H1 (cell line): ENCODE measurements at regions not wholly inside any gene's neighbourhood (a gene's known extent, or its start where the extent isn't known, plus 50 kb on each side); places are given as distances from the start of the nearest gene placed in this dataset.

Experiments
- CTCF ChIA-PET: fragments of 300-600 bp; sonication (Branson Sonifier 250); formaldehyde crosslinking; loops from one replicate; lab custom pipeline; 2021; ENCODE audit not compliant: partially characterized antibody; lab: Charles Lee
- POLR2A ChIA-PET: fragments of 300-600 bp; sonication (Branson Sonifier 250); formaldehyde crosslinking; loops from one replicate; lab custom pipeline; 2021; ENCODE audit warnings: inconsistent platforms; ENCODE audit not compliant: partially characterized antibody; lab: Charles Lee
- DNase-seq, 2 experiments: peaks; one replicate each; pipeline versions ENCODE4 v3.0.0 to v3.0.0-alpha.2; 2010 to 2022; ENCODE audit warnings: low spot score in 2 of 2, low read depth in 1 of 2, mixed read lengths in 1 of 2
- FAIRE-seq: peaks from 2 replicates; lab custom pipeline; 2011; peaks lifted over from hg19 to GRCh38; lab: Jason Lieb, UNC
- H2AFZ ChIP-seq: 2 replicates; pipeline ENCODE4 v1.8.1; 2012; ENCODE audit warnings: low read length, inconsistent platforms
- H2AK5ac ChIP-seq: 2 replicates; pipeline ENCODE4 v1.6.1; 2013; ENCODE audit warnings: low read depth, low read length
- H2BK120ac ChIP-seq: replicated peaks from 2 replicates; pipeline ENCODE3; 2013; ENCODE audit warnings: low read depth, low read length, inconsistent platforms
- H2BK12ac ChIP-seq: 2 replicates; pipeline ENCODE4 v1.6.1; 2013; ENCODE audit warnings: low read depth, low read length
- H2BK15ac ChIP-seq: 2 replicates; pipeline ENCODE4 v1.6.1; 2013; ENCODE audit warnings: low read length
- H2BK20ac ChIP-seq: 2 replicates; pipeline ENCODE4 v1.6.1; 2013; ENCODE audit warnings: low read length
- H2BK5ac ChIP-seq: 2 replicates; pipeline ENCODE4 v1.6.1; 2013; ENCODE audit warnings: low read depth, low read length
- H3K14ac ChIP-seq: 2 replicates; pipeline ENCODE4 v1.6.1; 2013; ENCODE audit warnings: inconsistent platforms; ENCODE audit not compliant: insufficient read length
- H3K18ac ChIP-seq: 2 replicates; pipeline ENCODE4 v1.6.1; 2013; ENCODE audit warnings: low read length; ENCODE audit errors: extremely low read depth
- H3K23ac ChIP-seq: 2 replicates; pipeline ENCODE4 v1.6.1; 2013; ENCODE audit warnings: inconsistent platforms; ENCODE audit not compliant: insufficient read length
- H3K23me2 ChIP-seq: 2 replicates; pipeline ENCODE4 v1.6.1; 2013; ENCODE audit warnings: low read depth, low read length
- H3K27ac ChIP-seq: 2 replicates; pipeline ENCODE4 v1.6.1; 2011; ENCODE audit warnings: low read depth, low read length, inconsistent platforms
- H3K27me3 ChIP-seq, 4 experiments: replicated peaks in 1 of 4; 1 replicate in 1 of 4; 2 replicates in 3 of 4; pipeline versions ENCODE4 v1.6.1 to v1.8.1; 2011 to 2013; ENCODE audit warnings: low read length in 3 of 4, mild to moderate bottlenecking in 3 of 4, inconsistent platforms in 2 of 4, mixed read lengths in 2 of 4, moderate library complexity in 1 of 4; ENCODE audit not compliant: control insufficient read depth in 3 of 4, insufficient read depth in 3 of 4; ENCODE audit errors: extremely low read depth in 1 of 4
- H3K36me3 ChIP-seq, 4 experiments: 2 replicates each; pipeline versions ENCODE4 v1.6.1 to v1.8.1; 2011 to 2013; ENCODE audit warnings: mild to moderate bottlenecking in 4 of 4, low read length in 3 of 4, moderate library complexity in 2 of 4, control low read depth in 1 of 4, inconsistent platforms in 1 of 4; ENCODE audit not compliant: insufficient read depth in 4 of 4, control insufficient read depth in 2 of 4
- H3K4ac ChIP-seq: replicated peaks from 2 replicates; pipeline ENCODE3; 2013; ENCODE audit warnings: low read length, low read depth, mixed read lengths, inconsistent platforms; ENCODE audit not compliant: insufficient read length
- H3K4me1 ChIP-seq, 4 experiments: replicated peaks in 1 of 4; 1 replicate in 1 of 4; 2 replicates in 3 of 4; pipeline versions ENCODE4 v1.6.1 to v1.8.1; 2011 to 2013; ENCODE audit warnings: low read length in 3 of 4, inconsistent platforms in 2 of 4, mixed read lengths in 1 of 4; ENCODE audit not compliant: insufficient read depth in 4 of 4, control insufficient read depth in 3 of 4
- H3K4me2 ChIP-seq, 2 experiments: 2 replicates each; pipeline versions ENCODE4 v1.6.1 to v1.8.1; 2011 to 2013; ENCODE audit warnings: low read depth in 2 of 2, low read length in 2 of 2, control low read depth in 1 of 2, inconsistent platforms in 1 of 2, mild to moderate bottlenecking in 1 of 2; ENCODE audit not compliant: insufficient read depth in 1 of 2
- H3K4me3 ChIP-seq, 4 experiments: fragments of 200-600, 300-600 bp in 1 of 4; sonication (generic), shearing (Covaris generic), sonication (Bioruptor Twin) in 1 of 4; 2 replicates each; pipeline versions ENCODE4 v1.5.1 to v1.8.1; 2011 to 2016; ENCODE audit warnings: low read length in 4 of 4, low read depth in 3 of 4, control low read depth in 2 of 4, inconsistent platforms in 2 of 4, mild to moderate bottlenecking in 2 of 4, mixed read lengths in 1 of 4, moderate library complexity in 1 of 4; ENCODE audit not compliant: insufficient read depth in 2 of 4; ENCODE audit errors: extremely low read depth in 1 of 4
- H3K56ac ChIP-seq: replicated peaks from 2 replicates; pipeline ENCODE3; 2013; ENCODE audit warnings: low read depth, mild to moderate bottlenecking, mixed read lengths, low read length, inconsistent platforms; ENCODE audit not compliant: insufficient read length
- H3K79me1 ChIP-seq: 2 replicates; pipeline ENCODE4 v1.6.1; 2013; ENCODE audit warnings: low read depth, low read length, control low read depth
- H3K79me2 ChIP-seq, 2 experiments: 2 replicates each; pipeline versions ENCODE4 v1.6.1 to v1.8.1; 2012 to 2013; ENCODE audit warnings: low read length in 2 of 2, mild to moderate bottlenecking in 2 of 2, inconsistent platforms in 1 of 2; ENCODE audit not compliant: insufficient read depth in 2 of 2, control insufficient read depth in 1 of 2
- H3K9ac ChIP-seq, 4 experiments: replicated peaks in 1 of 4; 1 replicate in 1 of 4; 2 replicates in 3 of 4; pipeline versions ENCODE4 v1.6.1 to v1.8.1; 2011 to 2013; ENCODE audit warnings: low read depth in 3 of 4, low read length in 3 of 4, control low read depth in 2 of 4, mild to moderate bottlenecking in 2 of 4, moderate library complexity in 2 of 4, inconsistent platforms in 1 of 4; ENCODE audit errors: extremely low read depth in 1 of 4
- H3K9me3 ChIP-seq, 2 experiments: 2 replicates each; pipeline versions ENCODE4 v1.6.1 to v1.8.1; 2012 to 2013; ENCODE audit warnings: mild to moderate bottlenecking in 2 of 2, moderate library complexity in 2 of 2, control low read depth in 1 of 2, inconsistent platforms in 1 of 2, low read depth in 1 of 2, low read length in 1 of 2, mixed read lengths in 1 of 2; ENCODE audit not compliant: insufficient read depth in 2 of 2
- H4K20me1 ChIP-seq, 2 experiments: replicated peaks in 1 of 2; 2 replicates each; pipeline versions ENCODE3 to v1.8.1; 2011 to 2013; ENCODE audit warnings: inconsistent platforms in 2 of 2, low read length in 2 of 2, mild to moderate bottlenecking in 1 of 2; ENCODE audit not compliant: insufficient read depth in 2 of 2, control insufficient read depth in 1 of 2
- H4K5ac ChIP-seq: 2 replicates; pipeline ENCODE4 v1.6.1; 2013; ENCODE audit warnings: low read length, low read depth, mixed read lengths, inconsistent platforms; ENCODE audit not compliant: insufficient read length
- H4K8ac ChIP-seq: 2 replicates; pipeline ENCODE4 v1.8.0; 2013; ENCODE audit warnings: mild to moderate bottlenecking, moderate library complexity, low read length, inconsistent platforms; ENCODE audit not compliant: insufficient read depth; ENCODE audit errors: extremely low read depth
- H4K91ac ChIP-seq: replicated peaks from 2 replicates; pipeline ENCODE3; 2013; ENCODE audit warnings: low read length, mixed read lengths, inconsistent platforms; ENCODE audit not compliant: insufficient read length
- BCL11A ChIP-seq, 2 experiments: IDR thresholded peaks; one replicate each; pipeline ENCODE4 v1.6.1; 2011; ENCODE audit warnings: low read depth in 2 of 2, low read length in 2 of 2, mild to moderate bottlenecking in 2 of 2
- EP300 ChIP-seq, 2 experiments: IDR thresholded peaks; 1 replicate in 1 of 2; 2 replicates in 1 of 2; pipeline ENCODE4 v1.6.1; 2011 to 2012; ENCODE audit warnings: low read depth in 2 of 2, low read length in 2 of 2, mild to moderate bottlenecking in 2 of 2, borderline replicate concordance in 1 of 2, inconsistent platforms in 1 of 2, moderate library complexity in 1 of 2
- SAP30 ChIP-seq: fragments of 300-600 bp; sonication (generic); IDR thresholded peaks from 2 replicates; pipeline ENCODE4 v1.7.1; 2012; ENCODE audit warnings: low read length, moderate library complexity, mild to moderate bottlenecking, inconsistent platforms; ENCODE audit not compliant: insufficient read depth, insufficient replicate concordance
- TAF7 ChIP-seq: optimal IDR thresholded peaks from 2 replicates; pipeline ENCODE3; 2011; ENCODE audit warnings: low read depth, mild to moderate bottlenecking, inconsistent platforms, low read length, moderate library complexity, borderline replicate concordance
- WGBS, 2 experiments: shearing (Covaris generic) in 1 of 2; methylation state at CpG; one replicate each; pipeline versions ENCODE4 v1.1.6 to v1.1.7; 2013 to 2015; ENCODE audit warnings: low lambda C conversion rate in 2 of 2, mixed read lengths in 2 of 2, inconsistent platforms in 1 of 2, low coverage in 1 of 2, missing lambda C conversion rate in 1 of 2; ENCODE audit not compliant: insufficient replicate concordance in 2 of 2, insufficient coverage in 1 of 2, insufficient read length in 1 of 2; ENCODE audit errors: extremely low coverage in 1 of 2, missing lambda C conversion rate in 1 of 2; 5-methylcytosine and 5-hydroxymethylcytosine counted together
- TF ChIP-seq, protein P1 (sequence below): IDR thresholded peaks from 2 replicates; pipeline ENCODE4 v1.6.1; 2012; ENCODE audit warnings: low read length, inconsistent platforms

DNA sequence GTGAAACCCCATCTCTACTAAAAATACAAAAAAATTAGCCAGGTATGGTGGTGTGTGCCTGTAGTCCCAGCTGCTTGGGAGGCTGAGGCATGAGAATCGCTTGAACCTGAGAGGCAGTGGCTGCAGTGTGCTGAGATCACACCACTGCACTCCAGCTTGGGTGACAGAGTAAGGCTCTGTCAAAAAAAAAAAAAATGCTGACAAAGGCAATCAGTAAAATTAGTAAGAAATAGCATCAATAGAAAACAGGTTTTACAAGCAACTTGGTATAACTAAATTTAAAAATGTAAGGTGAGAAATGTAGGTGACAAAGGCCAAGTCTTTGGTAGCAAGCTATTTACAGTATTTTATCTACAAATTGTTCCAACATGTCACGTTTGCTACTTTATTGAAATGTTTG is 421.4 kb upstream of the RGPD4 start:
- TF ChIP-seq SAP30 (no peak), TAF7 (no peak), BCL11A (IDR thresholded peaks at IDR 0.05; ENCODE audit: low read depth in 2 of 2, low read length in 2 of 2) (no peak), EP300 (IDR thresholded peaks at IDR 0.05; ENCODE audit: borderline replicate concordance in 1 of 2, low read depth in 2 of 2, low read length in 2 of 2) (no peak)
- TF ChIP-seq, protein P1, sequence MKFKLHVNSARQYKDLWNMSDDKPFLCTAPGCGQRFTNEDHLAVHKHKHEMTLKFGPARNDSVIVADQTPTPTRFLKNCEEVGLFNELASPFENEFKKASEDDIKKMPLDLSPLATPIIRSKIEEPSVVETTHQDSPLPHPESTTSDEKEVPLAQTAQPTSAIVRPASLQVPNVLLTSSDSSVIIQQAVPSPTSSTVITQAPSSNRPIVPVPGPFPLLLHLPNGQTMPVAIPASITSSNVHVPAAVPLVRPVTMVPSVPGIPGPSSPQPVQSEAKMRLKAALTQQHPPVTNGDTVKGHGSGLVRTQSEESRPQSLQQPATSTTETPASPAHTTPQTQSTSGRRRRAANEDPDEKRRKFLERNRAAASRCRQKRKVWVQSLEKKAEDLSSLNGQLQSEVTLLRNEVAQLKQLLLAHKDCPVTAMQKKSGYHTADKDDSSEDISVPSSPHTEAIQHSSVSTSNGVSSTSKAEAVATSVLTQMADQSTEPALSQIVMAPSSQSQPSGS, result no peak
- H3K4me3 ChIP-seq, result no peak overlapping the region
- no peak overlapping the region for H3K4ac ChIP-seq
- no peak overlapping the region for H3K18ac ChIP-seq
- H3K14ac ChIP-seq, result no peak overlapping the region
- H3K4me2 ChIP-seq, result no peak overlapping the region
- H3K79me2 ChIP-seq, result no peaks in the 10 kb centered on the region
- no peak overlapping the region for H3K9ac ChIP-seq
- no peak overlapping the region for H3K27ac ChIP-seq
- DNase-seq, result no peak
- H2BK5ac ChIP-seq, result no peak overlapping the region
- POLR2A ChIA-PET, result no interaction called here
- H3K23me2 ChIP-seq, result no peaks in the 10 kb centered on the region
- no peak overlapping the region for H2AFZ ChIP-seq
- H3K27me3 ChIP-seq, result no peaks in the 10 kb centered on the region
- no peak overlapping the region for H2BK15ac ChIP-seq
- H2BK12ac ChIP-seq, result no peak overlapping the region
- H2AK5ac ChIP-seq, result no peak overlapping the region
- H4K91ac ChIP-seq, result no peak overlapping the region
- no peak overlapping the region for H2BK20ac ChIP-seq
- CTCF ChIA-PET, result no interaction called here
- no peak overlapping the region for H4K5ac ChIP-seq
- no peaks in the 10 kb centered on the region for H3K9me3 ChIP-seq
- H3K23ac ChIP-seq, result no peak overlapping the region
- H4K8ac ChIP-seq, result no peak overlapping the region
- H3K36me3 ChIP-seq, result no peaks in the 10 kb centered on the region
- H4K20me1 ChIP-seq, result no peaks in the 10 kb centered on the region
- WGBS, 2 experiments, result 95% methylated on average over 2 of the region's 2 CpGs; no CpG with 5 or more reads in 1 of the 2 experiments
- H2BK120ac ChIP-seq, result no peak overlapping the region
- no peaks in the 10 kb centered on the region for H3K79me1 ChIP-seq
- no peak for FAIRE-seq
- no peak overlapping the region for H3K56ac ChIP-seq
- no peaks in the 10 kb centered on the region for H3K4me1 ChIP-seq
